NCI-H345 treated with DMSO at 0.1 percent for 48 hours (cell line): ENCODE measurements at regions not wholly inside any gene's neighbourhood (a gene's known extent, or its start where the extent isn't known, plus 50 kb on each side); places are given as distances from the start of the nearest gene placed in this dataset.
"Not testable (repeated sequence)": the region's sequence is repeated elsewhere in the genome, so short reads cannot be mapped to it uniquely, and the experiment has no call there.

Experiments
- DNase-seq: peaks from one replicate; lab custom pipeline; 2025; ENCODE audit not compliant: unreplicated experiment; lab: John Stamatoyannopoulos, UW

- DNase-seq: not testable (repeated sequence)
These were observed 53.5 kb upstream of the JADE2 start for GRCh38 chr5:134471858-134472449.

GRCh38 chr5:134468921-134469400 lies 56.5 kb upstream of the JADE2 start:
- DNase-seq: no peak

- no peak for DNase-seq
These were observed 55.5 kb upstream of the CDKN2AIPNL start for GRCh38 chr5:134467231-134467630.

GRCh38 chr5:134466241-134467069 lies 54.8 kb upstream of the CDKN2AIPNL start:
- DNase-seq: peak; percentile 73

GRCh38 chr5:134465816-134466240 lies 54.1 kb upstream of the CDKN2AIPNL start:
- DNase-seq: peak; percentile 19

GRCh38 chr5:134464988-134465815 lies 53.5 kb upstream of the CDKN2AIPNL start:
- no peak for DNase-seq

GRCh38 chr5:134463991-134464760 lies 52.5 kb upstream of the CDKN2AIPNL start:
- no peak for DNase-seq

- no peak for DNase-seq
These were observed 51.6 kb upstream of the CDKN2AIPNL start for GRCh38 chr5:134463176-134463720.

GRCh38 chr5:134462761-134463160 lies 51.1 kb upstream of the CDKN2AIPNL start:
- DNase-seq: no peak

GRCh38 chr5:134462047-134462575 lies 50.4 kb upstream of the CDKN2AIPNL start:
- DNase-seq: no peak
